Effector memory CD8-positive, alpha-beta T cell (primary cell): ENCODE measurements at regions not wholly inside any gene's neighbourhood (a gene's known extent, or its start where the extent isn't known, plus 50 kb on each side); places are given as distances from the start of the nearest gene placed in this dataset.
"Not testable (repeated sequence)": the region's sequence is repeated elsewhere in the genome, so short reads cannot be mapped to it uniquely, and the experiment has no call there.

Experiments used
- ATAC-seq: fragments of 150-1000 bp; cut with Tn5 transposase; replicated peaks from 2 replicates; pipeline ENCODE4 v1.10.0; 2021; ENCODE audit warnings: mild to moderate bottlenecking, moderate library complexity
- DNase-seq, 3 experiments: peaks; one replicate each; pipeline ENCODE4 v3.0.0; 2021
- H3K27ac Mint-ChIP-seq, 2 donors: one replicate each; pipeline ENCODE4 v1.8.0; 2022; ENCODE audit warnings: mild to moderate bottlenecking in 2 of 2, mixed read lengths in 2 of 2, moderate library complexity in 2 of 2
- H3K27me3 Mint-ChIP-seq, 2 donors: one replicate each; pipeline ENCODE4 v1.8.0; 2022; ENCODE audit warnings: mixed read lengths in 2 of 2
- H3K36me3 Mint-ChIP-seq: one replicate; pipeline ENCODE4 v1.8.0; 2022; ENCODE audit warnings: mild to moderate bottlenecking, moderate library complexity, mixed read lengths; ENCODE audit not compliant: insufficient read depth
- H3K4me1 Mint-ChIP-seq, 2 donors: one replicate each; pipeline ENCODE4 v1.8.0; 2022; ENCODE audit warnings: low read depth in 2 of 2, mixed read lengths in 2 of 2
- H3K4me3 Mint-ChIP-seq, 2 donors: one replicate each; pipeline ENCODE4 v1.8.0; 2022; ENCODE audit warnings: mild to moderate bottlenecking in 2 of 2, mixed read lengths in 2 of 2, moderate library complexity in 2 of 2
- H3K9me3 Mint-ChIP-seq, 2 donors: one replicate each; pipeline ENCODE4 v1.8.0; 2022; ENCODE audit warnings: mixed read lengths in 2 of 2

DNA sequence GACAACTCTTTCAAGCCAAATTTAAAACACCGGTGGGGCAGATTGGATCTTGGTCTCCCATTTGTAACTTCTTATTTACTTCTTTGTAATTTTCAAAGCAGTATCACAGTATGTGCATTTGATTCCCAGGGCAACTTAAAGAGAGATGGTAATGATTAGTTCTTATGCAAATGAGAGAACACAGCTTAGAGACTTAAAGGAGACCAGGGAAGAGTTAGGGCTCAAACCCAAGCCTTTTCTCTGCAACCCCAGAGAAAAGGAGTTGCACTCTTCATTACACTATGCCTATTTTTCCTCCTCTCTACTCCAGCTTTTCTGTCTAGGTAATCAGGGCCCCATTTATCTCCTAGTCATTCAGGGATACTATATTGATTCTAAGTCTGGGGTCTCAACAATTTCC is 237.8 kb upstream of the NMUR2 start:
- peaks cover 2 to 3% of the 10 kb centered on the region in 2 donors for H3K9me3 Mint-ChIP-seq
- DNase-seq = no peak
- H3K4me3 Mint-ChIP-seq = no peak overlapping the region
- H3K27me3 Mint-ChIP-seq = no peaks in the 10 kb centered on the region
- no peak for ATAC-seq
- no peak overlapping the region for H3K27ac Mint-ChIP-seq
- H3K4me1 Mint-ChIP-seq = no peaks in the 10 kb centered on the region
- H3K36me3 Mint-ChIP-seq = no peaks in the 10 kb centered on the region

- H3K4me1 Mint-ChIP-seq = no peaks in the 10 kb centered on the region
- no peaks in the 10 kb centered on the region for H3K27me3 Mint-ChIP-seq
- no peak overlapping the region for H3K27ac Mint-ChIP-seq
- no peak overlapping the region for H3K4me3 Mint-ChIP-seq
- DNase-seq = no peak
- no peaks in the 10 kb centered on the region for H3K36me3 Mint-ChIP-seq
- H3K9me3 Mint-ChIP-seq = peaks cover 4 to 10% of the 10 kb centered on the region in 2 donors
- ATAC-seq = no peak
Measured at GRCh38 chr5:152644029-152644728, 239.1 kb upstream of the NMUR2 start.

DNA sequence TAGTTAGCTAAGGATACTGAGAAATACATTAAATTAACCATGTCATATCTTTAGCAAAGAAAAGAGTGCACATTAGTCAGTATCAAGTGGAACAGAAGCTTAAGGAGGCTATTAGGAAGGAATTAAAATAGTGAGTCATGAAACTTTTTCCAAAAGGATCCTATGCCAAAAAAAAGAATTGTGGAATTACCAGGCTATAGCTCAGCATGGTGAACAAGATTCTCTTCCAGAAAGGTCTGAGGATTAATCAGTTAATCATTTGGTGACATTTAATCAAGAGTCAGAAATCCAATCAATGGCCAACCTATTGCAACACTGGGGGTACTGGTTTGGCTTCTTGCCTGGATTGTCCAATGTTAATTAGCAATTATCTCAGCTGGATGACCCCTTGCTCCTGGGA is 244.5 kb upstream of the NMUR2 start:
- no peak overlapping the region for H3K27ac Mint-ChIP-seq
- H3K9me3 Mint-ChIP-seq = peaks cover 4 to 10% of the 10 kb centered on the region in 2 donors
- no peaks in the 10 kb centered on the region for H3K36me3 Mint-ChIP-seq
- no peak overlapping the region for H3K4me3 Mint-ChIP-seq
- H3K4me1 Mint-ChIP-seq = no peaks in the 10 kb centered on the region
- H3K27me3 Mint-ChIP-seq = no peaks in the 10 kb centered on the region
- DNase-seq = no peak
- ATAC-seq = no peak

DNA sequence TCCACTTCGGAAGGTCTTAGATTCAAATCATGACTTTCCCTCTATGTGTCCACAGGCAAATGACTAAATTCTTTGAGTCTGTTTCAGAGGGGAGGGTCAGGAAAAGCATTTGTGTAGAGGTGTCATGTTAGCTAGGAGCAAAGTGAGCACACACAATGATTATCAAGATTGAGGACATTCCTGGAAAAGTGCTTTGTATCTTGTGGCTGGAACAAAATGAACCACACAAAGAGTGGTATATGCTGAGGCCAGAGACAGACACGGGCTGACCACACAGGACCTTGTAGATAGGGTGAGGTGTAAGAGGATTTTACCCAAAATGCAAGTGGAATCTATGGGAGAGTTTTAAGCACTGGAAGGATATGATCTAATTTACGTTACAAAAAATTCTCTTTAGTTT is 245.3 kb upstream of the NMUR2 start:
- H3K36me3 Mint-ChIP-seq = no peaks in the 10 kb centered on the region
- no peaks in the 10 kb centered on the region for H3K27me3 Mint-ChIP-seq
- H3K9me3 Mint-ChIP-seq = peaks cover 4 to 10% of the 10 kb centered on the region in 2 donors
- no peak for ATAC-seq
- H3K4me1 Mint-ChIP-seq = no peaks in the 10 kb centered on the region
- no peak overlapping the region for H3K4me3 Mint-ChIP-seq
- H3K27ac Mint-ChIP-seq = no peak overlapping the region
- no peak for DNase-seq

GRCh38 chr5:152659470-152659869 is 254.4 kb upstream of the NMUR2 start:
- not testable (repeated sequence) for ATAC-seq

DNA sequence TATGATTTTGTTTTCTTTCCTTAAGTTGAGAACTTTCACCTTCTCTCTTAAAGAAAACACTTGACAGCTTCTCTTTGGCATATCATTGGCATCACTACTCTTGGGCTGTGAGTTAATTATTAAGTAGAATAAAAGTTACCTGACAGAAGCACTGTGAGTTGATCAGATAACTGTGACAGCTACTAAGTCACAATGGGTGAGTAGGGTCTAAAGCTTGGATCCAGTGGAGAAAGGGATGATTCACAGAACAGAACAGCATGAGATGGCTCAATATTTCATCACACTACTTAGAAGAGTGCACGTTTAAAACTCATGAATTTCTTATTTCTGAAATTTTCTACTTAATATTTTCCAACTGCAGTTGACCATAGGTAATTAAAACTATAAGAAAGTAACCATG is 268.5 kb upstream of the NMUR2 start:
- Mint-ChIP-seq H3K4me1 (no peaks in the 10 kb centered on the region), H3K27ac (no peak overlapping the region), H3K4me3 (no peak overlapping the region), H3K36me3 (no peaks in the 10 kb centered on the region), H3K9me3 (peaks cover 2 to 6% of the 10 kb centered on the region in 2 donors), H3K27me3 (no peaks in the 10 kb centered on the region)
- DNase-seq (no peak), ATAC-seq (no peak)

More at GRCh38 chr5:152659470-152659869, 254.4 kb upstream of the NMUR2 start:
- H3K36me3 Mint-ChIP-seq, H3K4me1 Mint-ChIP-seq, H3K9me3 Mint-ChIP-seq, DNase-seq, H3K4me3 Mint-ChIP-seq, H3K27me3 Mint-ChIP-seq, H3K27ac Mint-ChIP-seq: not testable (repeated sequence)

DNA sequence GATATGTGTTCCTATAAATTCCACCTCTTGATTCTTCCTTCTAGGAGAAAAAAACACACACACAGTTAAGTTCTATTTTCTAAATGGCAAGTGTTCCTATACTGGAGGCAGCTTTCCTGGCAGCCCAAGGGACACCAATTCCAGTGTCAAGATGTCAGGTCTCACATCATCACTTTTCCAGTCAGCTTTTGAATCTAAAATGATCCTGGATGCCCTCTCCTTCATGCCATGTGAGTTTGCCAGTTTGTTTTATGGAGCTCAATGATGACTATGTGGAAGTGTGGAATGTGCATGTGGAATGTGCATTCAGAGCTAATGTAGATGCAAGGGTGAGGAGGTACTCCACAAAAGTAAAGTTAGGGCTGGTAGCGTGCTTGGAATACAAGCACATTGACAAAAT is 269.3 kb upstream of the NMUR2 start:
- Mint-ChIP-seq H3K4me1 (no peaks in the 10 kb centered on the region), H3K27ac (no peak overlapping the region), H3K9me3 (peaks cover 2 to 6% of the 10 kb centered on the region in 2 donors), H3K36me3 (no peaks in the 10 kb centered on the region), H3K4me3 (no peak overlapping the region), H3K27me3 (no peaks in the 10 kb centered on the region)
- ATAC-seq (no peak), DNase-seq (no peak)

DNA sequence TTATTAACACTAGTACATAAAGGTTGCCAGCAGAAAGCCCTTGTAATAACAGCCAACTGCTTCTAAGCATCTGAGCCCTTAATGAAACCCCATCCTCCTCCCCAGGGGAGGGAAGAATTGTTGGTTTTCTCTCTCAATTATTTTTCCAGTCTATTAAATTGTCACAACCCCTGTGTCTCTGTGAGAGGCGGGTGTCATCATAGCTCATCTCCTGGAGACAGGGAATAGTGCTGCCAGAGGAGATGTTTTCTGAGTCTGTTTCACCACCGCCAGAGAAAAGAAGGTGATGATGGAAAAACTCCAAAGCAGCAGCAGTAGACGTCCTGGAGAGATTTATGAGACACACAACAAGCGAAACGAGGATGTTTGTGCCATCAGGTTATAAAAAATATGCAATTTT is 271.1 kb upstream of the NMUR2 start:
- ATAC-seq (no peak), DNase-seq (no peak)
- no peaks in the 10 kb centered on the region for H3K27me3 Mint-ChIP-seq
- no peak overlapping the region for H3K4me3 Mint-ChIP-seq
- H3K9me3 Mint-ChIP-seq = peaks cover 0 to 6% of the 10 kb centered on the region in 2 donors
- H3K36me3 Mint-ChIP-seq = no peaks in the 10 kb centered on the region
- H3K4me1 Mint-ChIP-seq = no peaks in the 10 kb centered on the region
- H3K27ac Mint-ChIP-seq = no peak overlapping the region

DNA sequence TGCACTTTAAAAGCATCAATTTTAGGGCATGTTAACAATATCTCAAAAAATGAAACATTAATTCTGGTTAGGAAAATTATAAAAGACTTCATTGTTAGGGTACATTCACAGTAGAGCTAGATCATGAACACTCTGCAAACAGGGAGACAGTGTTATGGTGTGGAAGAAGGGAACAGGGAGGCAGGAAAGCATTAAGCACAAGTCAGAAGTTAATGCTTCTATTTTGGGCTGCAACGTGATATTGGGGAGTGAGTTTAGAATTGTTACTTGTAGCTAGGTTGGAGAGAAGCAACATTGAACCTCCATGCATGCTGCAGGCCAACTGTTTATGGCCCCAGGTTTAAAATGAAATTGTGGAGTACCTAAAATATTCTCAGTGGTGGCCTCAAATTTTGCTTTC is 278.1 kb upstream of the NMUR2 start:
- H3K27me3 Mint-ChIP-seq = no peaks in the 10 kb centered on the region
- H3K4me3 Mint-ChIP-seq = no peak overlapping the region
- no peak for DNase-seq
- no peaks in the 10 kb centered on the region for H3K36me3 Mint-ChIP-seq
- no peaks in the 10 kb centered on the region for H3K4me1 Mint-ChIP-seq
- no peak overlapping the region for H3K27ac Mint-ChIP-seq
- ATAC-seq = no peak
- peaks cover 0 to 10% of the 10 kb centered on the region in 2 donors for H3K9me3 Mint-ChIP-seq

DNA sequence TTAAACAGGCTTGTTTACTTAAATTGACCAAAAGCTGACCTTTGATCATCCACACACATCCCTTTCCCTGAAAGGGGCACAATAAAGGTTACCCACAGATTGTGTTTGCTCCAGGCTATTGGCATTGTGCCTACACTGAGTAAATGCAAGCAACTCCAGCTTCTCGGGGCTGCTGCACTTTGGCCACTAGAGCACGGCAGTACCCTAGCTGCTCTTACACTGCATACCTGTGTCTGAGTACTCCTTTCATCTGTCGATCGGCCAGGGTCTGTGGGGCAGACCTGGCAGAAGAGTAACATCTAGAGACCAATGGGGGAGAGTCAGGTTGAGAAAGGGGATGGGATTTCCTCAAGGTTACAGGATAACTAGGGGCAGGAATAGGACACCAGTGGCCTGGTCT is 281.9 kb upstream of the NMUR2 start:
- no peak overlapping the region for H3K4me3 Mint-ChIP-seq
- ATAC-seq (no peak), DNase-seq (no peak)
- H3K27me3 Mint-ChIP-seq = no peaks in the 10 kb centered on the region
- no peaks in the 10 kb centered on the region for H3K4me1 Mint-ChIP-seq
- peaks cover 0 to 10% of the 10 kb centered on the region in 2 donors for H3K9me3 Mint-ChIP-seq
- no peaks in the 10 kb centered on the region for H3K36me3 Mint-ChIP-seq
- H3K27ac Mint-ChIP-seq = no peak overlapping the region

DNA sequence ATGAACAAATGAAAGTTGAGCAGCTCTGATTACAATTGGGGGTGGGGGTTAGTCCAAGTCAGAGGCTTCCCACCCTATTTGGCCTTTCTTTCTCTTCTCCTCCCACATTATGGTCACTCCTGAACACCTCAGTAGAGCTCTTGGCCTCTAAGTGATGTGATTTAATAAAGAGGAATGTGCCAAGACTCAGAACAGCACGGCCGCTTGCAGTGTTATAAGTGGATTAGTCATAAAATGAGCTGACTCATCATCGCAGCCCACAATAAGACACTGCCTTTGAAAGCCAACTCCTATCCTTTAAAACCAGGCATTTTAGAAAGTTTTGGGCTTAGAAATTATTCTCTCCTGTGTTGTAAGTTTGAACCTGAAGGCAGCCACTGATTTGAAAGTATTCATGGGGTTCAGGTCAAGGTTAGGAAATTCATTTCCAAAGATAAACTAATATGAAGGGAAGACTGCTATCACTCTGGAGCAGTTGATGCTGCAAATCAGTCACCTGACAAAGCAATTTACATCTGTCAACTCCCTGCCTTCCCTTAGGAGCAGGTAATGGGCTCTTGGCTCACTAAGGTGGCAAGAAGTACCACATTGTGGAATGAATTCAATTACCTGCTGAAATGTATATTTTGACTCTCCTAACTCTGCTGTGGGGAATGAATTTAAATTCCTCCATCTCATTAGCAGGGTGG is 283.6 kb upstream of the NMUR2 start:
- H3K4me1 Mint-ChIP-seq = no peaks in the 10 kb centered on the region
- DNase-seq = no peak
- H3K4me3 Mint-ChIP-seq = no peak overlapping the region
- no peak for ATAC-seq
- H3K36me3 Mint-ChIP-seq = no peaks in the 10 kb centered on the region
- no peak overlapping the region for H3K27ac Mint-ChIP-seq
- no peaks in the 10 kb centered on the region for H3K27me3 Mint-ChIP-seq
- H3K9me3 Mint-ChIP-seq = peaks cover 0 to 10% of the 10 kb centered on the region in 2 donors

DNA sequence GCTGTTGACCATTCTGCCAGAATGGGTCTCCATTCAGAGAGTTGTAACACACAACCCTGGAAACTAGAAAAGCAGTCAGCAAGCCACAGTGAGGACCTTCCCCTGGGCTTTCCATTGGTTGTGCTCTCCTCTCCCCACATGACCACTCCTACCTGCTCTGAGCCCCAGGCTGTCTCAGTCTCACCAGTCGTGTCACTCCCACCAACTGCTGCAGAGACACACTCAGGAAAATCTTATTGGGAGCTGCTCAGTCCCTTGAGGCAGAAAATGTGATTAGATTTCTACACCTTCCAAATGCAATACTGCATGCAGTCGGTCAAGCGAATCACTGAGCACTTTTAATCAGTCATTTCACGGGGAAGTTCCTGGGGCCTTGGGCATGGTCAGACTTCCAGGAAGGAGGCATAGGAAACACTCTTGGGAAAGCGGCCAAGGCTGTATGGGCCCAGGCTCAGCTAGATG is 284.2 kb upstream of the NMUR2 start:
- Mint-ChIP-seq H3K27me3 (no peaks in the 10 kb centered on the region), H3K4me1 (no peaks in the 10 kb centered on the region), H3K36me3 (no peaks in the 10 kb centered on the region), H3K9me3 (peaks cover 0 to 10% of the 10 kb centered on the region in 2 donors), H3K27ac (no peak overlapping the region), H3K4me3 (no peak overlapping the region)
- ATAC-seq (no peak), DNase-seq (no peak)

DNA sequence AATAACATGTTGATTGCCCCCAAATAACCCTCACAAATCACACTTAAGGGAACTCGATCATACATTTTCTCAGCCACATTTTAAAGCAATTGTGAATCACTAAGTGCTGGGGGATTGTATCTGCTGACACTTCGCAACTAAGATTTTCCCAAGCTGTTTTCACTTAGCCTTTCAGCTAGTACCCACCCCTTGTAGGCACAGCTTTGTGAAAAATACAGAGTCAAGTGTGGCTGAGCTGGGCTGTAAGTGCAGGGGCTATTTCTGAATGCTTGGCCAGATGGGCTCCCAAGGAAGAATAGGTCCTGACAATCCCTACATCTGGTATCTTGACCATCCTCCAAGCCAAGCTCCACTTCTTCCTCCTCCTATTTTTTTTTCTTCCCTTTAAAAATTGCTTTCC is 289.2 kb upstream of the NMUR2 start:
- DNase-seq (no peak), ATAC-seq (no peak)
- no peaks in the 10 kb centered on the region for H3K36me3 Mint-ChIP-seq
- no peak overlapping the region for H3K4me3 Mint-ChIP-seq
- H3K27ac Mint-ChIP-seq = no peak overlapping the region
- no peaks in the 10 kb centered on the region for H3K4me1 Mint-ChIP-seq
- H3K27me3 Mint-ChIP-seq = no peaks in the 10 kb centered on the region
- H3K9me3 Mint-ChIP-seq = peaks cover 2 to 13% of the 10 kb centered on the region in 2 donors

- DNase-seq (no peak), ATAC-seq (no peak)
- no peak overlapping the region for H3K27ac Mint-ChIP-seq
- no peaks in the 10 kb centered on the region for H3K36me3 Mint-ChIP-seq
- H3K27me3 Mint-ChIP-seq = no peaks in the 10 kb centered on the region
- H3K9me3 Mint-ChIP-seq = peaks cover 5 to 11% of the 10 kb centered on the region in 2 donors
- no peak overlapping the region for H3K4me3 Mint-ChIP-seq
- H3K4me1 Mint-ChIP-seq = no peaks in the 10 kb centered on the region
Measured at GRCh38 chr5:152701305-152701949, 296.3 kb upstream of the NMUR2 start.
